K562 (cell line): ENCODE measurements at regions not wholly inside any gene's neighbourhood (a gene's known extent, or its start where the extent isn't known, plus 50 kb on each side); places are given as distances from the start of the nearest gene placed in this dataset.

Source experiments
- POU5F1 ChIP-seq: fragments of 150-350 bp; IDR thresholded peaks from 2 replicates; pipeline ENCODE4 v1.6.1; 2014; ENCODE audit warnings: borderline replicate concordance, low read length, low read depth, mild to moderate bottlenecking; ENCODE audit not compliant: partially characterized antibody
- SP2 ChIP-seq: IDR thresholded peaks from 2 replicates; pipeline ENCODE4 v1.6.1; 2011; ENCODE audit warnings: mild to moderate bottlenecking, low read depth, low read length, moderate library complexity; ENCODE audit not compliant: poor library complexity, severe bottlenecking; ENCODE audit errors: extremely low read depth
- ZNF589 ChIP-seq: fragments of 200-800 bp; sonication (Bioruptor generic); IDR thresholded peaks from 2 replicates; pipeline ENCODE4 v1.6.1; 2016; ENCODE audit warnings: low read depth, missing genetic modification characterization, missing compliant biosample characterization
- TF ChIP-seq, protein P1 (sequence below): fragments of 250-450 bp; sonication (Bioruptor Pico); IDR thresholded peaks from 2 replicates; pipeline ENCODE4 v1.4.0; 2020; ENCODE audit warnings: mild to moderate bottlenecking, moderate library complexity
- TF ChIP-seq, protein P2 (sequence below): fragments of 450-650 bp; IDR thresholded peaks from 2 replicates; pipeline ENCODE4 v1.6.1; 2017; ENCODE audit warnings: antibody characterized with exemption, mild to moderate bottlenecking
- TF ChIP-seq, protein P3 (sequence below): sonication (generic); formaldehyde crosslinking; IDR thresholded peaks from 2 replicates; pipeline ENCODE4 v1.8.1; 2023; ENCODE audit warnings: mild to moderate bottlenecking, missing genetic modification reagents
- TF ChIP-seq, protein P4 (sequence below): sonication (generic); formaldehyde crosslinking; IDR thresholded peaks from 2 replicates; pipeline ENCODE4 v1.8.0; 2022; ENCODE audit warnings: mild to moderate bottlenecking, missing genetic modification reagents
- TF ChIP-seq, protein P5 (sequence below): fragments of 250-450 bp; sonication (Bioruptor Pico); IDR thresholded peaks from 2 replicates; pipeline ENCODE4 v1.4.0; 2020

DNA sequence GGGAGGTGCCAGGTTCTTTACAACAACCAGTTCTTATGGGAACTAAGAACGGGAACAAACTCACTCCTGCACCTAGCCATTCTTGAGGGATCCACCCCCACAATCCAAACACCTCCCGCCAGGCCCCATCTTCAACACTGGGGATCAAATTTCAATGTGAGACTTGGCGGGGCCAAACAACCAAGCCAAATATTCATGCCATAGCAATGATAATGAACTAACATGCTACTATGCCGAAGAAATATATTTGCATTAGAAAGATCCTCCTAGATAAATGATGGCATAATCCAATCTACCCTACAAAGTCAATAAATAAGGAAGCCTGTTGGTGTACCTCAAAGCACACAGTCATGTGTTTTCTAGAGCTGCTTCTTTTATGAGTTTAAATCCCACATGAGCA is 57.6 kb downstream of the CCDC71L start (continued):
- TF ChIP-seq, protein P1, sequence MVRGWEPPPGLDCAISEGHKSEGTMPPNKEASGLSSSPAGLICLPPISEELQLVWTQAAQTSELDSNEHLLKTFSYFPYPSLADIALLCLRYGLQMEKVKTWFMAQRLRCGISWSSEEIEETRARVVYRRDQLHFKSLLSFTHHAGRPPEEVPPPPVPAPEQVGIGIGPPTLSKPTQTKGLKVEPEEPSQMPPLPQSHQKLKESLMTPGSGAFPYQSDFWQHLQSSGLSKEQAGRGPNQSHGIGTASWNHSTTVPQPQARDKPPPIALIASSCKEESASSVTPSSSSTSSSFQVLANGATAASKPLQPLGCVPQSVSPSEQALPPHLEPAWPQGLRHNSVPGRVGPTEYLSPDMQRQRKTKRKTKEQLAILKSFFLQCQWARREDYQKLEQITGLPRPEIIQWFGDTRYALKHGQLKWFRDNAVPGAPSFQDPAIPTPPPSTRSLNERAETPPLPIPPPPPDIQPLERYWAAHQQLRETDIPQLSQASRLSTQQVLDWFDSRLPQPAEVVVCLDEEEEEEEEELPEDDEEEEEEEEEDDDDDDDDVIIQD: no peak
- TF ChIP-seq SP2 (no peak), POU5F1 (no peak), ZNF589 (CRISPR knock-in tag) (0 out of 2 replicates have a peak, but pooled peaks have one; percentile 42)
- TF ChIP-seq, protein P2, sequence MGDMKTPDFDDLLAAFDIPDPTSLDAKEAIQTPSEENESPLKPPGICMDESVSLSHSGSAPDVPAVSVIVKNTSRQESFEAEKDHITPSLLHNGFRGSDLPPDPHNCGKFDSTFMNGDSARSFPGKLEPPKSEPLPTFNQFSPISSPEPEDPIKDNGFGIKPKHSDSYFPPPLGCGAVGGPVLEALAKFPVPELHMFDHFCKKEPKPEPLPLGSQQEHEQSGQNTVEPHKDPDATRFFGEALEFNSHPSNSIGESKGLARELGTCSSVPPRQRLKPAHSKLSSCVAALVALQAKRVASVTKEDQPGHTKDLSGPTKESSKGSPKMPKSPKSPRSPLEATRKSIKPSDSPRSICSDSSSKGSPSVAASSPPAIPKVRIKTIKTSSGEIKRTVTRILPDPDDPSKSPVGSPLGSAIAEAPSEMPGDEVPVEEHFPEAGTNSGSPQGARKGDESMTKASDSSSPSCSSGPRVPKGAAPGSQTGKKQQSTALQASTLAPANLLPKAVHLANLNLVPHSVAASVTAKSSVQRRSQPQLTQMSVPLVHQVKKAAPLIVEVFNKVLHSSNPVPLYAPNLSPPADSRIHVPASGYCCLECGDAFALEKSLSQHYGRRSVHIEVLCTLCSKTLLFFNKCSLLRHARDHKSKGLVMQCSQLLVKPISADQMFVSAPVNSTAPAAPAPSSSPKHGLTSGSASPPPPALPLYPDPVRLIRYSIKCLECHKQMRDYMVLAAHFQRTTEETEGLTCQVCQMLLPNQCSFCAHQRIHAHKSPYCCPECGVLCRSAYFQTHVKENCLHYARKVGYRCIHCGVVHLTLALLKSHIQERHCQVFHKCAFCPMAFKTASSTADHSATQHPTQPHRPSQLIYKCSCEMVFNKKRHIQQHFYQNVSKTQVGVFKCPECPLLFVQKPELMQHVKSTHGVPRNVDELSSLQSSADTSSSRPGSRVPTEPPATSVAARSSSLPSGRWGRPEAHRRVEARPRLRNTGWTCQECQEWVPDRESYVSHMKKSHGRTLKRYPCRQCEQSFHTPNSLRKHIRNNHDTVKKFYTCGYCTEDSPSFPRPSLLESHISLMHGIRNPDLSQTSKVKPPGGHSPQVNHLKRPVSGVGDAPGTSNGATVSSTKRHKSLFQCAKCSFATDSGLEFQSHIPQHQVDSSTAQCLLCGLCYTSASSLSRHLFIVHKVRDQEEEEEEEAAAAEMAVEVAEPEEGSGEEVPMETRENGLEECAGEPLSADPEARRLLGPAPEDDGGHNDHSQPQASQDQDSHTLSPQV: peak; percentile 55; the same call in 1 of the 2 replicates
- TF ChIP-seq, protein P3, sequence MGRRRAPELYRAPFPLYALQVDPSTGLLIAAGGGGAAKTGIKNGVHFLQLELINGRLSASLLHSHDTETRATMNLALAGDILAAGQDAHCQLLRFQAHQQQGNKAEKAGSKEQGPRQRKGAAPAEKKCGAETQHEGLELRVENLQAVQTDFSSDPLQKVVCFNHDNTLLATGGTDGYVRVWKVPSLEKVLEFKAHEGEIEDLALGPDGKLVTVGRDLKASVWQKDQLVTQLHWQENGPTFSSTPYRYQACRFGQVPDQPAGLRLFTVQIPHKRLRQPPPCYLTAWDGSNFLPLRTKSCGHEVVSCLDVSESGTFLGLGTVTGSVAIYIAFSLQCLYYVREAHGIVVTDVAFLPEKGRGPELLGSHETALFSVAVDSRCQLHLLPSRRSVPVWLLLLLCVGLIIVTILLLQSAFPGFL (CRISPR knock-in tag): no peak
- TF ChIP-seq, protein P4, sequence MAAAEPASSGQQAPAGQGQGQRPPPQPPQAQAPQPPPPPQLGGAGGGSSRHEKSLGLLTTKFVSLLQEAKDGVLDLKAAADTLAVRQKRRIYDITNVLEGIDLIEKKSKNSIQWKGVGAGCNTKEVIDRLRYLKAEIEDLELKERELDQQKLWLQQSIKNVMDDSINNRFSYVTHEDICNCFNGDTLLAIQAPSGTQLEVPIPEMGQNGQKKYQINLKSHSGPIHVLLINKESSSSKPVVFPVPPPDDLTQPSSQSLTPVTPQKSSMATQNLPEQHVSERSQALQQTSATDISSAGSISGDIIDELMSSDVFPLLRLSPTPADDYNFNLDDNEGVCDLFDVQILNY (CRISPR knock-in tag): no peak
- TF ChIP-seq, protein P5, sequence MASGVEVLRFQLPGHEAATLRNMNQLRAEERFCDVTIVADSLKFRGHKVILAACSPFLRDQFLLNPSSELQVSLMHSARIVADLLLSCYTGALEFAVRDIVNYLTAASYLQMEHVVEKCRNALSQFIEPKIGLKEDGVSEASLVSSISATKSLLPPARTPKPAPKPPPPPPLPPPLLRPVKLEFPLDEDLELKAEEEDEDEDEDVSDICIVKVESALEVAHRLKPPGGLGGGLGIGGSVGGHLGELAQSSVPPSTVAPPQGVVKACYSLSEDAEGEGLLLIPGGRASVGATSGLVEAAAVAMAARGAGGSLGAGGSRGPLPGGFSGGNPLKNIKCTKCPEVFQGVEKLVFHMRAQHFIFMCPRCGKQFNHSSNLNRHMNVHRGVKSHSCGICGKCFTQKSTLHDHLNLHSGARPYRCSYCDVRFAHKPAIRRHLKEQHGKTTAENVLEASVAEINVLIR (CRISPR knock-in tag): no peak
